ENCODE measurements at regions not wholly inside any gene's neighbourhood (a gene's known extent, or its start where the extent isn't known, plus 50 kb on each side); places are given as distances from the start of the nearest gene placed in this dataset.

DNA sequence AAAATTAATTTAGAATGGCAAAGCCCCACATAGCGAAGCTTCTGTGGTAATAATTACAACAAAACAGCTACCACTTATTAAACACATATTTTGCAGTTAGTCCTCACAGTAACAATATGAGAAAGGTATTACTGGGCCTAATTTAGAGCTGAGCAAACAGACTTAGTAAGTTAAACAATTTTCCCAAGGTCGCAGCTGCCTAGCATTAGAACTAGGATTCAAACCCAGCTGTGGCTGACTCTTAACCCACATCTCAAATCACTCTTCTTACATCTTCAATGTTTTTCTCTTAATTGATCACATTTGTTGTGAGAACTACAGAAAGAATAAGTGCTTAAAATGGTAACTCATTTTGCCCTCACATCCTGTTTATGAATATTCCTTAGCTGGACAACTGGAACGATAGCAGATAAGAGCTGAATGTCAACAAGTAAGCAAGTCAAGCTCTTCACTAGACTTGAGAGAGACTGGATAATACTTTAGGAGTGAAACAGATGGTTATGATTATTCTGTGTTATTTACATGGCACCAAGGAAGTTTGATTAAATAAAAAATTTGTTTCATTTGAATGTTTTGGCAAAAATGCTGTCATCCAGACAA, 59.4 kb upstream of the TMEM17 start:
- Histone ChIP-seq H3K4ac (ENCODE audit: low read depth, low read length) (no peak overlapping the region), H2BK5ac (ENCODE audit: low read depth, low read length, poor library complexity, severe bottlenecking) (no peak overlapping the region), H2AFZ (replicated peaks; ENCODE audit: low read length, poor library complexity) (no peak overlapping the region), H2BK15ac (ENCODE audit: low read depth, low read length) (no peak overlapping the region), H3K18ac (ENCODE audit: low read depth, low read length) (no peak overlapping the region), H3K4me2 (ENCODE audit: low read depth, low read length) (no peak overlapping the region), H2AK5ac (ENCODE audit: low read depth, low read length) (no peak overlapping the region), H3K9me1 (ENCODE audit: insufficient read depth, low read length) (no peaks in the 10 kb centered on the region), H3K4me1 (ENCODE audit: control insufficient read depth, insufficient read depth, low read length) (no peaks in the 10 kb centered on the region; the same call in 1 of the 2 replicates), H3K23ac (ENCODE audit: low read depth, low read length) (no peak overlapping the region), H3K9ac (ENCODE audit: low read depth, low read length) (no peak overlapping the region), H2AK9ac (replicated peaks; ENCODE audit: low read depth, low read length, poor library complexity) (no peak overlapping the region), H3K4me3 (ENCODE audit: insufficient read depth, low read depth, low read length) (no peak overlapping the region), H3K9me3 (ENCODE audit: control insufficient read depth, insufficient read depth, low read length) (no peaks in the 10 kb centered on the region), H4K8ac (ENCODE audit: low read depth in 2 of 2, low read length in 2 of 2) (no peak overlapping the region), H4K91ac (ENCODE audit: insufficient read depth, low read depth, low read length) (no peak overlapping the region), H4K5ac (ENCODE audit: low read depth, low read length) (no peak overlapping the region), H3K56ac (ENCODE audit: extremely low read depth, insufficient read depth, low read length) (no peak overlapping the region), H3K36me3 (ENCODE audit: control insufficient read depth, insufficient read depth, low read length) (no peaks in the 10 kb centered on the region), H2BK120ac (ENCODE audit: low read depth, low read length) (no peak overlapping the region), H3K79me1 (ENCODE audit: low read depth in 1 of 2, low read length in 2 of 2) (no peaks in the 10 kb centered on the region), H4K20me1 (ENCODE audit: insufficient read depth, low read length) (no peaks in the 10 kb centered on the region), H3K27ac (ENCODE audit: insufficient read depth, low read length) (no peak overlapping the region), H3K14ac (replicated peaks; ENCODE audit: low read depth, low read length) (no peak overlapping the region), H3K27me3 (ENCODE audit: control insufficient read depth, insufficient read depth, low read length) (no peaks in the 10 kb centered on the region), H2BK20ac (ENCODE audit: low read depth, low read length) (no peak overlapping the region)
- intact Hi-C loops (cut with micrococcal nuclease) = no loop called here
- TF ChIP-seq, protein P1, sequence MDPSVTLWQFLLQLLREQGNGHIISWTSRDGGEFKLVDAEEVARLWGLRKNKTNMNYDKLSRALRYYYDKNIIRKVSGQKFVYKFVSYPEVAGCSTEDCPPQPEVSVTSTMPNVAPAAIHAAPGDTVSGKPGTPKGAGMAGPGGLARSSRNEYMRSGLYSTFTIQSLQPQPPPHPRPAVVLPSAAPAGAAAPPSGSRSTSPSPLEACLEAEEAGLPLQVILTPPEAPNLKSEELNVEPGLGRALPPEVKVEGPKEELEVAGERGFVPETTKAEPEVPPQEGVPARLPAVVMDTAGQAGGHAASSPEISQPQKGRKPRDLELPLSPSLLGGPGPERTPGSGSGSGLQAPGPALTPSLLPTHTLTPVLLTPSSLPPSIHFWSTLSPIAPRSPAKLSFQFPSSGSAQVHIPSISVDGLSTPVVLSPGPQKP (IDR thresholded peaks at IDR 0.05; ENCODE audit: borderline replicate concordance, low read depth, low read length) = no peak
- no peak for TF ChIP-seq RAD21 (IDR thresholded peaks at IDR 0.05; ENCODE audit: low read length)
- TF ChIP-seq CHD1 (IDR thresholded peaks at IDR 0.05; ENCODE audit: low read depth, low read length) = no peak
- no peak for TF ChIP-seq RCOR1 (IDR thresholded peaks at IDR 0.05; ENCODE audit: insufficient replicate concordance, low read length)
- TF ChIP-seq, protein P2, sequence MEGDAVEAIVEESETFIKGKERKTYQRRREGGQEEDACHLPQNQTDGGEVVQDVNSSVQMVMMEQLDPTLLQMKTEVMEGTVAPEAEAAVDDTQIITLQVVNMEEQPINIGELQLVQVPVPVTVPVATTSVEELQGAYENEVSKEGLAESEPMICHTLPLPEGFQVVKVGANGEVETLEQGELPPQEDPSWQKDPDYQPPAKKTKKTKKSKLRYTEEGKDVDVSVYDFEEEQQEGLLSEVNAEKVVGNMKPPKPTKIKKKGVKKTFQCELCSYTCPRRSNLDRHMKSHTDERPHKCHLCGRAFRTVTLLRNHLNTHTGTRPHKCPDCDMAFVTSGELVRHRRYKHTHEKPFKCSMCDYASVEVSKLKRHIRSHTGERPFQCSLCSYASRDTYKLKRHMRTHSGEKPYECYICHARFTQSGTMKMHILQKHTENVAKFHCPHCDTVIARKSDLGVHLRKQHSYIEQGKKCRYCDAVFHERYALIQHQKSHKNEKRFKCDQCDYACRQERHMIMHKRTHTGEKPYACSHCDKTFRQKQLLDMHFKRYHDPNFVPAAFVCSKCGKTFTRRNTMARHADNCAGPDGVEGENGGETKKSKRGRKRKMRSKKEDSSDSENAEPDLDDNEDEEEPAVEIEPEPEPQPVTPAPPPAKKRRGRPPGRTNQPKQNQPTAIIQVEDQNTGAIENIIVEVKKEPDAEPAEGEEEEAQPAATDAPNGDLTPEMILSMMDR (conservative IDR thresholded peaks at IDR 0.05; ENCODE audit: low read depth, low read length) = no peak
- TF ChIP-seq MAZ (IDR thresholded peaks at IDR 0.05; ENCODE audit: borderline replicate concordance, low read depth, low read length) = no peak
- TF ChIP-seq BHLHE40 (IDR thresholded peaks at IDR 0.05; ENCODE audit: low read depth, low read length) = no peak
- TF ChIP-seq RFX5 (IDR thresholded peaks at IDR 0.05; ENCODE audit: low read depth, low read length) = no peak
- no CpG with 5 or more reads among the region's 3 CpGs for WGBS, 2 experiments (ENCODE audit: extremely low coverage in 2 of 2, insufficient read length in 1 of 2)
- ATAC-seq (ENCODE audit: low read depth) (no peak), DNase-seq (no peak)
- in situ Hi-C loops (cut with MboI; ENCODE audit: low sequenced_read_pairs) = no loop called here
- ChIA-PET POLR2A (ENCODE audit: unreplicated experiment) (no interaction called here), CTCF (interaction anchor here (0.6 to 1.5 kb wide), 2 partner anchors 12 to 26 kb away, joined by 3 read pairs; no protein-coding TSS in a partner anchor)
- dilution Hi-C loops (cut with HindIII; ENCODE audit: low sequenced_read_pairs, unreplicated experiment) = no loop called here
- no TSS peak for BruUV-seq (replicated peaks)

Data from IMR-90 (cell line).